PC-3 (cell line): ENCODE measurements at regions not wholly inside any gene's neighbourhood (a gene's known extent, or its start where the extent isn't known, plus 50 kb on each side); places are given as distances from the start of the nearest gene placed in this dataset.

Experiments
- EZH2 ChIP-seq: fragments of 300-600 bp; sonication (generic); IDR thresholded peaks from one replicate; pipeline ENCODE4 v1.6.1; 2017; ENCODE audit warnings: antibody characterized with exemption, mild to moderate bottlenecking, low read length; ENCODE audit not compliant: unreplicated experiment
- TF ChIP-seq, protein P1 (sequence below): fragments of 300-600 bp; sonication (generic); conservative IDR thresholded peaks from 2 replicates; pipeline ENCODE4 v1.5.1; 2017; ENCODE audit warnings: antibody characterized with exemption, low read depth, mild to moderate bottlenecking, low read length

GRCh38 chr7:153537271-153537670, 514.9 kb upstream of the DPP6 start:
- TF ChIP-seq, protein P1, sequence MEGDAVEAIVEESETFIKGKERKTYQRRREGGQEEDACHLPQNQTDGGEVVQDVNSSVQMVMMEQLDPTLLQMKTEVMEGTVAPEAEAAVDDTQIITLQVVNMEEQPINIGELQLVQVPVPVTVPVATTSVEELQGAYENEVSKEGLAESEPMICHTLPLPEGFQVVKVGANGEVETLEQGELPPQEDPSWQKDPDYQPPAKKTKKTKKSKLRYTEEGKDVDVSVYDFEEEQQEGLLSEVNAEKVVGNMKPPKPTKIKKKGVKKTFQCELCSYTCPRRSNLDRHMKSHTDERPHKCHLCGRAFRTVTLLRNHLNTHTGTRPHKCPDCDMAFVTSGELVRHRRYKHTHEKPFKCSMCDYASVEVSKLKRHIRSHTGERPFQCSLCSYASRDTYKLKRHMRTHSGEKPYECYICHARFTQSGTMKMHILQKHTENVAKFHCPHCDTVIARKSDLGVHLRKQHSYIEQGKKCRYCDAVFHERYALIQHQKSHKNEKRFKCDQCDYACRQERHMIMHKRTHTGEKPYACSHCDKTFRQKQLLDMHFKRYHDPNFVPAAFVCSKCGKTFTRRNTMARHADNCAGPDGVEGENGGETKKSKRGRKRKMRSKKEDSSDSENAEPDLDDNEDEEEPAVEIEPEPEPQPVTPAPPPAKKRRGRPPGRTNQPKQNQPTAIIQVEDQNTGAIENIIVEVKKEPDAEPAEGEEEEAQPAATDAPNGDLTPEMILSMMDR = no peak
- TF ChIP-seq EZH2 = no peak
